Gastroesophageal sphincter (tissue), 3 donors: ENCODE measurements at regions not wholly inside any gene's neighbourhood (a gene's known extent, or its start where the extent isn't known, plus 50 kb on each side); places are given as distances from the start of the nearest gene placed in this dataset.

Experiments
- CTCF ChIP-seq, 4 experiments: fragments of 200-600 bp in 2 of 4; fragments of 450-650 bp in 2 of 4; sonication (generic) in 1 of 4; IDR thresholded peaks; one replicate each; pipeline ENCODE4 v1.5.1; 2017 to 2019; ENCODE audit warnings: antibody characterized with exemption in 4 of 4, mild to moderate bottlenecking in 2 of 4, moderate library complexity in 2 of 4
- EP300 ChIP-seq: sonication (generic); formaldehyde crosslinking; IDR thresholded peaks from one replicate; pipeline ENCODE4 v1.6.1; 2017; ENCODE audit warnings: antibody characterized with exemption, mild to moderate bottlenecking
- POLR2A ChIP-seq, 2 donors: fragments of 450-650 bp; IDR thresholded peaks; one replicate each; pipeline ENCODE4 v1.6.1; 2017; ENCODE audit warnings: antibody characterized with exemption in 2 of 2, mild to moderate bottlenecking in 2 of 2, moderate library complexity in 1 of 2

GRCh38 chr18:11268153-11268552 lies 118.8 kb upstream of the PIEZO2 start:
- TF ChIP-seq CTCF (IDR thresholded peaks at IDR 0.05) (no peak), EP300 (no peak), POLR2A (IDR thresholded peaks at IDR 0.05) (no peak)
